ENCODE measurements at regions not wholly inside any gene's neighbourhood (a gene's known extent, or its start where the extent isn't known, plus 50 kb on each side); places are given as distances from the start of the nearest gene placed in this dataset.

DNA sequence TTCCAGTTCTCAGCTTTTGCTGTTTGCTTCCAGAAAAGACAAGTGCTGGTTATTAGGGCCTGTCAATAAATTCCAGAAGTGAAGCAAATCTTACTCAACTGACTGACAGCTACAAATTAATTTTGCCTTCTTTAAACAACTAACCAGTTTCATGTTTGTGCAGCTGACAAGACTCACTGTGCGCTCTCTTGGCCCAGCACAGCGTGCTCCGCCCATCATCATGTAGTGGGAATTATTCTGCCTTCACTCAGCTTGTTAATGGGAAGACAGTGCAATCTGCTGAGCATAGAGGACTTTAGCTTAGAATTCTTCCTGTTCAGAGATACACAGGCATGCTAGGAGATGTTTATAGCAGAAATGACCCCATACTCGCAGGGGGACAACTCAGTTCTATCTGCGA, 808.9 kb downstream of the CCSER2 start:
- WGBS (ENCODE audit: insufficient coverage, low coverage, missing lambda C conversion rate) = 0% methylated on average over 5 of the region's 5 CpGs
- Histone ChIP-seq H3K9ac (ENCODE audit: insufficient read depth in 1 of 2, low read depth in 2 of 2, low read length in 2 of 2) (no peak overlapping the region), H4K20me1 (replicated peaks; ENCODE audit: control insufficient read depth, insufficient read depth, low read length) (no peaks in the 10 kb centered on the region; the same call in 1 of the 2 replicates), H3K36me3 (ENCODE audit: control insufficient read depth, insufficient read depth, low read length) (no peaks in the 10 kb centered on the region), H3K4me2 (ENCODE audit: insufficient read depth, low read length) (no peak overlapping the region), H3K9me1 (ENCODE audit: control insufficient read depth, insufficient read depth, low read length) (no peaks in the 10 kb centered on the region), H3K4me3 (no peak overlapping the region), H2AFZ (ENCODE audit: low read depth, low read length) (no peak overlapping the region), H3K27ac (ENCODE audit: extremely low read depth, low read depth, low read length) (no peak overlapping the region), H3K9me3 (replicated peaks; ENCODE audit: control insufficient read depth, insufficient read depth, low read depth, low read length) (no peaks in the 10 kb centered on the region), H3K79me2 (ENCODE audit: control insufficient read depth, insufficient read depth, low read length) (no peaks in the 10 kb centered on the region), H3K4me1 (replicated peaks in 1 of 2; ENCODE audit: control insufficient read depth in 2 of 2, insufficient read depth in 2 of 2, low read length in 2 of 2) (no peaks in the 10 kb centered on the region), H3K27me3 (ENCODE audit: control insufficient read depth in 2 of 2, insufficient read depth in 2 of 2, low read length in 2 of 2) (no peaks in the 10 kb centered on the region)
- CTCF ChIA-PET (ENCODE audit: low intra/inter-chr PET ratio) = no interaction called here
- DNase-seq (ENCODE audit: extremely low read depth in 1 of 4, low spot score in 3 of 4) (no peak), ATAC-seq (no peak), FAIRE-seq (no peak)
- POLR2A ChIA-PET = no interaction called here
- BruUV-seq (replicated peaks) = no TSS peak
- TF ChIP-seq SAFB2 (IDR thresholded peaks at IDR 0.05; ENCODE audit: borderline replicate concordance, low read depth, low read length, severe bottlenecking) (no peak), CBX5 (IDR thresholded peaks at IDR 0.05; ENCODE audit: borderline replicate concordance, low read depth) (no peak), EGR1 (conservative IDR thresholded peaks at IDR 0.05) (no peak), NCOA6 (IDR thresholded peaks at IDR 0.05) (no peak)
- intact Hi-C loops (cut with micrococcal nuclease) = no loop called here
- in situ Hi-C loops (cut with MboI) = no loop called here

DNA sequence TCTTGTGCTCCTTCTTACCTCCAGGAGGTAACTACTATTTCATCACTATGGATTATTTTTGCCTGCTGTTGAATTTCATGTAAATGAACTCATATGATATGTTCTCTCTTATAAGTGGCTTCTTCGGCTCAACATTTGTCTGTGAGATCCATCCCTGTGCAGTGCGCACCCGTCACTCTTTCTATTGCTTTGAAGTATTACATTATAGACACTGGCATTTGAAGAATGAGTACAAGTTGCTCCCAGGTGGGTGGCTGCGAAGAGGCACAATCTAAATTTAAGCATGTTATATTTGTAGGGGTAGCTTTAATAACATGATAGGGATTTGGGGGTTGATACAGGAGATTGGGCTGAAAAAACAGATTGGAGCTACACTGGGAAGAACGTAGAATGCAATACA, 809.7 kb downstream of the CCSER2 start:
- in situ Hi-C loops (cut with MboI) = no loop called here

More for the DNA sequence above, 809.7 kb downstream of the CCSER2 start:
- TF ChIP-seq MCM3 (IDR thresholded peaks at IDR 0.05) = no peak
- TF ChIP-seq SETDB1 (IDR thresholded peaks at IDR 0.05; ENCODE audit: low read length) = no peak
- no peak for TF ChIP-seq FOXK2 (conservative IDR thresholded peaks at IDR 0.05 in 1 of 2, IDR thresholded peaks at IDR 0.05 in 1 of 2; ENCODE audit: low read depth in 2 of 2)
- no peak for TF ChIP-seq ETV5 (CRISPR knock-in tag; IDR thresholded peaks at IDR 0.05; ENCODE audit: low read depth)
- TF ChIP-seq, protein P1, sequence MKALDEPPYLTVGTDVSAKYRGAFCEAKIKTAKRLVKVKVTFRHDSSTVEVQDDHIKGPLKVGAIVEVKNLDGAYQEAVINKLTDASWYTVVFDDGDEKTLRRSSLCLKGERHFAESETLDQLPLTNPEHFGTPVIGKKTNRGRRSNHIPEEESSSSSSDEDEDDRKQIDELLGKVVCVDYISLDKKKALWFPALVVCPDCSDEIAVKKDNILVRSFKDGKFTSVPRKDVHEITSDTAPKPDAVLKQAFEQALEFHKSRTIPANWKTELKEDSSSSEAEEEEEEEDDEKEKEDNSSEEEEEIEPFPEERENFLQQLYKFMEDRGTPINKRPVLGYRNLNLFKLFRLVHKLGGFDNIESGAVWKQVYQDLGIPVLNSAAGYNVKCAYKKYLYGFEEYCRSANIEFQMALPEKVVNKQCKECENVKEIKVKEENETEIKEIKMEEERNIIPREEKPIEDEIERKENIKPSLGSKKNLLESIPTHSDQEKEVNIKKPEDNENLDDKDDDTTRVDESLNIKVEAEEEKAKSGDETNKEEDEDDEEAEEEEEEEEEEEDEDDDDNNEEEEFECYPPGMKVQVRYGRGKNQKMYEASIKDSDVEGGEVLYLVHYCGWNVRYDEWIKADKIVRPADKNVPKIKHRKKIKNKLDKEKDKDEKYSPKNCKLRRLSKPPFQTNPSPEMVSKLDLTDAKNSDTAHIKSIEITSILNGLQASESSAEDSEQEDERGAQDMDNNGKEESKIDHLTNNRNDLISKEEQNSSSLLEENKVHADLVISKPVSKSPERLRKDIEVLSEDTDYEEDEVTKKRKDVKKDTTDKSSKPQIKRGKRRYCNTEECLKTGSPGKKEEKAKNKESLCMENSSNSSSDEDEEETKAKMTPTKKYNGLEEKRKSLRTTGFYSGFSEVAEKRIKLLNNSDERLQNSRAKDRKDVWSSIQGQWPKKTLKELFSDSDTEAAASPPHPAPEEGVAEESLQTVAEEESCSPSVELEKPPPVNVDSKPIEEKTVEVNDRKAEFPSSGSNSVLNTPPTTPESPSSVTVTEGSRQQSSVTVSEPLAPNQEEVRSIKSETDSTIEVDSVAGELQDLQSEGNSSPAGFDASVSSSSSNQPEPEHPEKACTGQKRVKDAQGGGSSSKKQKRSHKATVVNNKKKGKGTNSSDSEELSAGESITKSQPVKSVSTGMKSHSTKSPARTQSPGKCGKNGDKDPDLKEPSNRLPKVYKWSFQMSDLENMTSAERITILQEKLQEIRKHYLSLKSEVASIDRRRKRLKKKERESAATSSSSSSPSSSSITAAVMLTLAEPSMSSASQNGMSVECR (CRISPR knock-in tag; IDR thresholded peaks at IDR 0.05) = no peak
- TF ChIP-seq FOXM1 (IDR thresholded peaks at IDR 0.05; ENCODE audit: low read depth) = no peak
- TF ChIP-seq FOXM1 (CRISPR knock-in tag; IDR thresholded peaks at IDR 0.05; ENCODE audit: low read depth) = no peak
- no peak for TF ChIP-seq ELF2 (CRISPR knock-in tag; IDR thresholded peaks at IDR 0.05)
- DNase-seq (ENCODE audit: extremely low read depth in 1 of 4, low spot score in 3 of 4) (no peak), ATAC-seq (no peak), FAIRE-seq (no peak)
- Histone ChIP-seq H3K4me2 (ENCODE audit: insufficient read depth, low read length) (no peak overlapping the region), H3K27me3 (ENCODE audit: control insufficient read depth in 2 of 2, insufficient read depth in 2 of 2, low read length in 2 of 2) (no peaks in the 10 kb centered on the region), H3K9me1 (ENCODE audit: control insufficient read depth, insufficient read depth, low read length) (no peaks in the 10 kb centered on the region), H4K20me1 (replicated peaks; ENCODE audit: control insufficient read depth, insufficient read depth, low read length) (no peaks in the 10 kb centered on the region; the same call in 1 of the 2 replicates), H3K9ac (ENCODE audit: insufficient read depth in 1 of 2, low read depth in 2 of 2, low read length in 2 of 2) (no peak overlapping the region), H3K36me3 (ENCODE audit: control insufficient read depth, insufficient read depth, low read length) (no peaks in the 10 kb centered on the region), H3K27ac (ENCODE audit: extremely low read depth, low read depth, low read length) (no peak overlapping the region), H3K4me3 (no peak overlapping the region), H2AFZ (ENCODE audit: low read depth, low read length) (no peak overlapping the region), H3K4me1 (replicated peaks in 1 of 2; ENCODE audit: control insufficient read depth in 2 of 2, insufficient read depth in 2 of 2, low read length in 2 of 2) (no peaks in the 10 kb centered on the region), H3K79me2 (ENCODE audit: control insufficient read depth, insufficient read depth, low read length) (no peaks in the 10 kb centered on the region), H3K9me3 (replicated peaks; ENCODE audit: control insufficient read depth, insufficient read depth, low read depth, low read length) (no peaks in the 10 kb centered on the region)
- BruUV-seq (replicated peaks) = no TSS peak
- CTCF ChIA-PET (ENCODE audit: low intra/inter-chr PET ratio) = no interaction called here
- WGBS (ENCODE audit: insufficient coverage, low coverage, missing lambda C conversion rate) = 1% methylated on average over 5 of the region's 5 CpGs
- POLR2A ChIA-PET = no interaction called here
- intact Hi-C loops (cut with micrococcal nuclease) = no loop called here

Measured in K562 (cell line).